ENCODE measurements at regions not wholly inside any gene's neighbourhood (a gene's known extent, or its start where the extent isn't known, plus 50 kb on each side); places are given as distances from the start of the nearest gene placed in this dataset.
"Not testable (repeated sequence)": the region's sequence is repeated elsewhere in the genome, so short reads cannot be mapped to it uniquely, and the experiment has no call there.

DNA sequence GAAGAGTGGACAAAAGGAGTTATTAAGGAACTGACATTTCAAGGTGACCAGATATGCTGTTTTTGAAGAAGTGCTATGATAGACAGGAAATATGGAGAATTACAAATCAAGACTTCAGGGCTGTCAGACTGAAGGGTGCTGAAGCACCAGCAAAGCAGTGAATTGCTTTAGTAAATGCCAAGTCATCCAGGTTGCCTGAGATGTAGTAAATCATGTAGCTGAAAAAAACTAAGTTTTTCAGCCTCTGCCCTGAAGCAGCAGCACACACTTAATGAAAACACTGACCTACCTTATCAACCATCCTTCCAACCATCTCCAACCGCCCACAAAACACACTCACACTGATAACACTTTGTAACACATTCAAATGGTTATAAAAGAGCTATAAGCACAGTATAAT is 110.0 kb downstream of the PRR15 start:
- H3K27ac ChIP-seq (ENCODE audit: low read length in 2 of 2); H2AFZ ChIP-seq (ENCODE audit: insufficient read depth, low read depth, low read length, poor library complexity, severe bottlenecking); ATAC-seq (ENCODE audit: low read depth); intact Hi-C loops (cut with micrococcal nuclease); DNase-seq; H3K4me1 ChIP-seq (ENCODE audit: control insufficient read depth in 2 of 2, insufficient read depth in 2 of 2, low read length in 2 of 2); H3K9me3 ChIP-seq (ENCODE audit: control extremely low read depth in 1 of 3, control insufficient read depth in 2 of 3, insufficient read depth in 1 of 3, low read length in 2 of 3); H4K20me1 ChIP-seq (ENCODE audit: control insufficient read depth, insufficient read depth, low read length, poor library complexity, severe bottlenecking); H3K4me1 Mint-ChIP-seq; H3K4me3 Mint-ChIP-seq; H3K27me3 ChIP-seq (replicated peaks in 1 of 4; ENCODE audit: control extremely low read depth in 1 of 4, control insufficient read depth in 3 of 4, insufficient read depth in 4 of 4, low read length in 3 of 4); H3K27ac Mint-ChIP-seq; H3K36me3 ChIP-seq (replicated peaks in 1 of 2; ENCODE audit: control extremely low read depth in 1 of 2, control insufficient read depth in 1 of 2, extremely low read depth in 1 of 2, insufficient read depth in 2 of 2, low read length in 1 of 2); CTCF ChIA-PET; H3K4me2 ChIP-seq (replicated peaks; ENCODE audit: low read depth, low read length, poor library complexity, severe bottlenecking); H3K79me2 ChIP-seq (ENCODE audit: control insufficient read depth, insufficient read depth, low read length); H3K9me3 Mint-ChIP-seq (ENCODE audit: insufficient read depth); H3K4me3 ChIP-seq (ENCODE audit: control extremely low read depth in 1 of 5, extremely low read depth in 1 of 5, insufficient read depth in 1 of 5, low read depth in 2 of 5, low read length in 4 of 5); H3K9ac ChIP-seq (ENCODE audit: low read length); POLR2A ChIA-PET: not testable (repeated sequence)
- no CpG with 5 or more reads among the region's 1 CpG for WGBS (ENCODE audit: insufficient coverage)
- peaks cover 10% of the 10 kb centered on the region for H3K27me3 Mint-ChIP-seq

DNA sequence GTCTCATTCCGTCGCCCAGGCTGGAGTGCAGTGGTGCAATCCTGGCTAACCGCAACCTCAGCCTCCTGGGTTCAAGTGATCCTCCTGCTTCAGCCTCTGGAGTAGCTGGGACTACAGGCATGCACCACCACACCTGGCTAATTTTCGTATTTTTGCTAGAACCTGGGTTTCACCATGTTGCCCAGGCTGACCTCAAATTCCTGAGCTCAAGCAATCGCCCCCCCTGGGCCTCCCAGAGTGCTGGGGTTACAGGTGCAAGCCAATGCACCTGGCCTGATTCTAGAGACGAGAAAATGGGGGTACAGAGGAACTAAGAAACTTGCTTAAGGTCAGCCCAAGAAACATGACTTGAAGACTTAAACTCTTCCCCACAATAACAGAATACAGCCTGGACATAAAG is 111.0 kb downstream of the PRR15 start:
- ATAC-seq (ENCODE audit: low read depth); H3K27me3 ChIP-seq (replicated peaks in 1 of 4; ENCODE audit: control extremely low read depth in 1 of 4, control insufficient read depth in 3 of 4, insufficient read depth in 4 of 4, low read length in 3 of 4): not testable (repeated sequence)

DNA sequence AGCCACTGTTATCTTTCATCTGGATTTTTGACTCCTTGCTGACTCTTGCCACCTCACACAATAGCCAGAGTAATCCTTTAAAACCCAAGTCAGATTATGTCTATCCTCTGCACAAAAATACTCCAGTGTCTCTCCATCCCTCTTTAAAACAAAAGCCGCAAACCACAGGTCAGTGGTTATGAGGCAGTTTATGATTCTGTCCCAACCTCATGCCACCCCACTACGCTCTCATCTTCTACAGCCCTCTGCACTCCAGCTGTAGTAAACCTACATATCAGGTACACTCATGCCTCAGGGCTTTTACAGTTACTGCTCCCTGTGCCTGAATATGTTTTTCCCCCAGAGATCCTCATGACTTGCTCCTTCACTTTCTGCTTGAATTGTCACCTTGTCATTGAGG is 113.6 kb downstream of the PRR15 start:
- H3K27me3 Mint-ChIP-seq; H3K27ac Mint-ChIP-seq; H3K4me1 ChIP-seq (ENCODE audit: control insufficient read depth in 2 of 2, insufficient read depth in 2 of 2, low read length in 2 of 2); H3K27ac ChIP-seq (ENCODE audit: low read length in 2 of 2); DNase-seq; H3K4me2 ChIP-seq (replicated peaks; ENCODE audit: low read depth, low read length, poor library complexity, severe bottlenecking); H3K4me1 Mint-ChIP-seq; H3K9me3 ChIP-seq (ENCODE audit: control extremely low read depth in 1 of 3, control insufficient read depth in 2 of 3, insufficient read depth in 1 of 3, low read length in 2 of 3); H2AFZ ChIP-seq (ENCODE audit: insufficient read depth, low read depth, low read length, poor library complexity, severe bottlenecking); CTCF ChIA-PET; H4K20me1 ChIP-seq (ENCODE audit: control insufficient read depth, insufficient read depth, low read length, poor library complexity, severe bottlenecking); H3K9me3 Mint-ChIP-seq (ENCODE audit: insufficient read depth); H3K4me3 Mint-ChIP-seq; H3K79me2 ChIP-seq (ENCODE audit: control insufficient read depth, insufficient read depth, low read length); H3K27me3 ChIP-seq (replicated peaks in 1 of 4; ENCODE audit: control extremely low read depth in 1 of 4, control insufficient read depth in 3 of 4, insufficient read depth in 4 of 4, low read length in 3 of 4); H3K9ac ChIP-seq (ENCODE audit: low read length); H3K36me3 ChIP-seq (replicated peaks in 1 of 2; ENCODE audit: control extremely low read depth in 1 of 2, control insufficient read depth in 1 of 2, extremely low read depth in 1 of 2, insufficient read depth in 2 of 2, low read length in 1 of 2); ATAC-seq (ENCODE audit: low read depth); POLR2A ChIA-PET; intact Hi-C loops (cut with micrococcal nuclease); H3K4me3 ChIP-seq (ENCODE audit: control extremely low read depth in 1 of 5, extremely low read depth in 1 of 5, insufficient read depth in 1 of 5, low read depth in 2 of 5, low read length in 4 of 5): not testable (repeated sequence)
- WGBS (ENCODE audit: insufficient coverage) = no CpG with 5 or more reads among the region's 2 CpGs

More for the DNA sequence above, 111.0 kb downstream of the PRR15 start:
- H3K4me1 ChIP-seq (ENCODE audit: control insufficient read depth in 2 of 2, insufficient read depth in 2 of 2, low read length in 2 of 2); H3K4me2 ChIP-seq (replicated peaks; ENCODE audit: low read depth, low read length, poor library complexity, severe bottlenecking); H3K4me3 ChIP-seq (ENCODE audit: control extremely low read depth in 1 of 5, extremely low read depth in 1 of 5, insufficient read depth in 1 of 5, low read depth in 2 of 5, low read length in 4 of 5); H3K9ac ChIP-seq (ENCODE audit: low read length); H3K4me1 Mint-ChIP-seq; H3K27ac ChIP-seq (ENCODE audit: low read length in 2 of 2); H3K9me3 Mint-ChIP-seq (ENCODE audit: insufficient read depth); H3K9me3 ChIP-seq (ENCODE audit: control extremely low read depth in 1 of 3, control insufficient read depth in 2 of 3, insufficient read depth in 1 of 3, low read length in 2 of 3); CTCF ChIA-PET; H3K79me2 ChIP-seq (ENCODE audit: control insufficient read depth, insufficient read depth, low read length); H3K27ac Mint-ChIP-seq; H4K20me1 ChIP-seq (ENCODE audit: control insufficient read depth, insufficient read depth, low read length, poor library complexity, severe bottlenecking); H2AFZ ChIP-seq (ENCODE audit: insufficient read depth, low read depth, low read length, poor library complexity, severe bottlenecking); H3K36me3 ChIP-seq (replicated peaks in 1 of 2; ENCODE audit: control extremely low read depth in 1 of 2, control insufficient read depth in 1 of 2, extremely low read depth in 1 of 2, insufficient read depth in 2 of 2, low read length in 1 of 2); DNase-seq; H3K27me3 Mint-ChIP-seq; H3K4me3 Mint-ChIP-seq; intact Hi-C loops (cut with micrococcal nuclease); POLR2A ChIA-PET: not testable (repeated sequence)
- 70% methylated on average over 2 of the region's 6 CpGs for WGBS (ENCODE audit: insufficient coverage)

DNA sequence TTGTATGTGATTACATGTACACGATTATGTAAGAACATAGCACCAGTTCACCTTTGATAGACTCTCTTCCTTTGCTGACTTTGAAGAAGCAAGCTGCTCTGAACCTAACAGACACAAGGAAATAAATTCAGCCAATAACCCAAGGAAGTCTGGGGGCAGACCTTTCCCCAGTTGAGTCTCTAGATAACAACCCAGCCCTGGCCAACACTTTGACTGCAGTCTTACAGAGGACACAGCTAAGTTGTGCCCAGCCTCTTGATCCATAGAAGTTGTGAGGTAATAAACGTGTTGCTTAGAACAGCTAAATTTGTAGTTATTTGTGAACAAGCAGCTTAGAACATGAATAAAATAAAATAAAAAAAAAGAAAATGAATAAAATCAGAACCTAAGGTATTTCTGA is 116.3 kb downstream of the PRR15 start:
- WGBS (ENCODE audit: insufficient coverage) = no CpG with 5 or more reads among the region's 2 CpGs
- CTCF ChIA-PET; POLR2A ChIA-PET; intact Hi-C loops (cut with micrococcal nuclease); ATAC-seq (ENCODE audit: low read depth); H3K4me2 ChIP-seq (replicated peaks; ENCODE audit: low read depth, low read length, poor library complexity, severe bottlenecking); H3K27ac ChIP-seq (ENCODE audit: low read length in 2 of 2); H4K20me1 ChIP-seq (ENCODE audit: control insufficient read depth, insufficient read depth, low read length, poor library complexity, severe bottlenecking); H3K4me3 Mint-ChIP-seq; H3K4me1 Mint-ChIP-seq; H3K36me3 ChIP-seq (replicated peaks in 1 of 2; ENCODE audit: control extremely low read depth in 1 of 2, control insufficient read depth in 1 of 2, extremely low read depth in 1 of 2, insufficient read depth in 2 of 2, low read length in 1 of 2); H3K27me3 ChIP-seq (replicated peaks in 1 of 4; ENCODE audit: control extremely low read depth in 1 of 4, control insufficient read depth in 3 of 4, insufficient read depth in 4 of 4, low read length in 3 of 4); H3K4me1 ChIP-seq (ENCODE audit: control insufficient read depth in 2 of 2, insufficient read depth in 2 of 2, low read length in 2 of 2); DNase-seq; H3K9me3 ChIP-seq (ENCODE audit: control extremely low read depth in 1 of 3, control insufficient read depth in 2 of 3, insufficient read depth in 1 of 3, low read length in 2 of 3); H3K27ac Mint-ChIP-seq; H3K9me3 Mint-ChIP-seq (ENCODE audit: insufficient read depth); H3K27me3 Mint-ChIP-seq; H3K79me2 ChIP-seq (ENCODE audit: control insufficient read depth, insufficient read depth, low read length); H3K4me3 ChIP-seq (ENCODE audit: control extremely low read depth in 1 of 5, extremely low read depth in 1 of 5, insufficient read depth in 1 of 5, low read depth in 2 of 5, low read length in 4 of 5); H2AFZ ChIP-seq (ENCODE audit: insufficient read depth, low read depth, low read length, poor library complexity, severe bottlenecking); H3K9ac ChIP-seq (ENCODE audit: low read length): not testable (repeated sequence)
